Astrocyte of the spinal cord (primary cell): ENCODE measurements at regions not wholly inside any gene's neighbourhood (a gene's known extent, or its start where the extent isn't known, plus 50 kb on each side); places are given as distances from the start of the nearest gene placed in this dataset.

Experiments
- DNase-seq: peaks from one replicate; pipeline ENCODE4 v3.0.0; 2011; ENCODE audit warnings: low read depth, low spot score
- H3K4me3 ChIP-seq: 2 replicates; pipeline ENCODE4 v1.5.1; 2011; ENCODE audit warnings: low read depth, mild to moderate bottlenecking, low read length, moderate library complexity
- in situ Hi-C: cut with HindIII; loops from 2 replicates; pipeline ENCODE4 v1.10.0; 2017; ENCODE audit warnings: low sequenced_read_pairs
- TF ChIP-seq, protein P1 (sequence below): IDR thresholded peaks from 2 replicates; pipeline ENCODE4 v1.5.1; 2012; ENCODE audit warnings: low read depth, mild to moderate bottlenecking, low read length, inconsistent platforms

DNA sequence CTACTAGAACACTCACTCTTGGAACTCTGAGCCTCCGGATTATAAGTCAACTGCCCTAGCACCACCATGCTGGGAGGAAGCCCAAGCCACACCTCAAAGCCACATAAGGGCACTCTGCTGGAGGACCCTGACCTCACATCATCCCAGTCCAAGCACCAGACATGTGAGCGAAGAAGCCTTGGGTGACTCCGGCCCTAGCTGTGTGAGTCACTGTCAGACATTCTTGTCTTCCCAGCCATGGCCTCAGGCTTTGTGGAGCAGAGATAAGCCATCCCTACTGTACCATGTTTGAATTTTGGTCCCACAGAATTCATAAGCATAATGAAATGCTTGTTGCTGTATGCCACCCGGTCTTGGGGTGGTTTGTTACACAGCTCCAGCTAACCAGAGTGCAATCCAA is 247.7 kb downstream of the SOD2 start:
- in situ Hi-C loops = no loop called here
- TF ChIP-seq, protein P1, sequence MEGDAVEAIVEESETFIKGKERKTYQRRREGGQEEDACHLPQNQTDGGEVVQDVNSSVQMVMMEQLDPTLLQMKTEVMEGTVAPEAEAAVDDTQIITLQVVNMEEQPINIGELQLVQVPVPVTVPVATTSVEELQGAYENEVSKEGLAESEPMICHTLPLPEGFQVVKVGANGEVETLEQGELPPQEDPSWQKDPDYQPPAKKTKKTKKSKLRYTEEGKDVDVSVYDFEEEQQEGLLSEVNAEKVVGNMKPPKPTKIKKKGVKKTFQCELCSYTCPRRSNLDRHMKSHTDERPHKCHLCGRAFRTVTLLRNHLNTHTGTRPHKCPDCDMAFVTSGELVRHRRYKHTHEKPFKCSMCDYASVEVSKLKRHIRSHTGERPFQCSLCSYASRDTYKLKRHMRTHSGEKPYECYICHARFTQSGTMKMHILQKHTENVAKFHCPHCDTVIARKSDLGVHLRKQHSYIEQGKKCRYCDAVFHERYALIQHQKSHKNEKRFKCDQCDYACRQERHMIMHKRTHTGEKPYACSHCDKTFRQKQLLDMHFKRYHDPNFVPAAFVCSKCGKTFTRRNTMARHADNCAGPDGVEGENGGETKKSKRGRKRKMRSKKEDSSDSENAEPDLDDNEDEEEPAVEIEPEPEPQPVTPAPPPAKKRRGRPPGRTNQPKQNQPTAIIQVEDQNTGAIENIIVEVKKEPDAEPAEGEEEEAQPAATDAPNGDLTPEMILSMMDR = no peak
- DNase-seq = no peak
- H3K4me3 ChIP-seq = no peak overlapping the region

DNA sequence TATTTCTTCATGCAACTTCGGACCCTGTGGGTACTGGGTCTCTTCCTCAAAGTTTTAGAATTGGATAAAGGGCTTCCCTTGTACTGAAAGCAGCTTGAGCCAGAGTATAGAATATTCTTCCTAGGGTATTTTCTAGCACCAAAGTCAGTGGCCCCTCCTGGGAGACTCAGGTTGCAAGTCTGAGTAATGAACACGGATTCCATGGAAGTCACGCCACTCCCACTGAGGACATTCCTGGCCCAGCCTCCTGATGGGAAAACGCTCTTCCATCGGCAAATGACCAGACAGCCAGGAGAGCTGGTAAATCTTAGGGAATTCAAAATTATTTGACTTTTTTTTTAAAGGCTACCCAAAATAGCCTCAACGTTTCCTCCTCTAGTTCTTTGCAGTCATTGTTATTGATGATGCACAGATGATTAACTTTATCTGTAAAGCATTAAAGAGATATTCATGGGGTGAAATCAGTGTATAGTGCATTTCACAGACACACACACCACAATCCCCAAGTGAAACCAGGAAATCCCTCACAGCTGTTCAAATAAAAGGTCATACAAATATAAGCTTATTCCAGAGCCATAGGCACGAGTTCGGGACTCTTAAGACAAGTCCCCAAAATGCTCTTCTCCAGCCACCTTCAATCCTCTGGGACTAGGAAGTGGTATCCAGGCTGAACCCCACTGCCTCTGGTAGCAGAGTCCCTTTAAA is 248.8 kb downstream of the SOD2 start:
- DNase-seq = no peak
- TF ChIP-seq, protein P1 = no peak
- in situ Hi-C loops = no loop called here
- no peak overlapping the region for H3K4me3 ChIP-seq

DNA sequence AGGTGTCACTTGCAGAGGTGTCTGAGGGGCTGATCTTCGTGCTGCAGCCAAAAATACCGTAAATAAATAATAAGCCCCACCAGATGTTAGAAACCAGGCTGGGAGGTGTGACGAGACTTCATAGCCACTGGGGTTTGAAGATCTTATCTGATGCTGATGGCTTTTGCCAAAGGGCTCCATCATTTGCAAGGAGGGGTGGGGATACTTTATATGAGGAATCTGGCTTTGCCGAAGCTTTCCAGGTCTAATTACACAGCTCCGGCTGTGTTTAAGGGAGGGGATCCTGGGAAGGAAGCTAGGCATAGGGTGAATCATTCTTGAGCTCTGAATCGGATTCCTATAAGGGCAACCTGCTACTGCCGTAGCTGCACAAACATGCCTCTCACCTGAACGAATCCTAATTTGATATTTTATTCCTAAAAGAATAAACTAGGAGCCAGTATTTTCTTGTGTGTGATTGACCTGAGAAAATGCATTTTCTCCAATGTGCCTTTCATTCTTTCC is 249.6 kb downstream of the SOD2 start:
- in situ Hi-C loops = no loop called here
- no peak overlapping the region for H3K4me3 ChIP-seq
- TF ChIP-seq, protein P1 = no peak
- no peak for DNase-seq

DNA sequence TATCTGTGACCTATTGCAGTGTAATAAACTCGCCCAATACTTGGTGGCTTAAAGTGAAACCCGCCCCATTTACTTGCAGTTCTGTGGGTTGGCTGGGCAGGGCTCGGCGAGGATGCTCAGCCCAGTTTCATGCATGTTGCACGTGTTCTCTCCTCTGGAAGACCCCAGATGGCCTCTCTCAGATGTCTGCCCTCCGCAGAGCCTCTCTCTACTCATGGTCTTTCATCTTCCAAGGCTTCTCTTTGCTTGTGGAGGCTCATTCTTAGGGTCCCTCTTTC is 251.4 kb downstream of the SOD2 start:
- TF ChIP-seq, protein P1 = no peak
- DNase-seq = no peak
- in situ Hi-C loops = no loop called here
- H3K4me3 ChIP-seq = no peak overlapping the region

DNA sequence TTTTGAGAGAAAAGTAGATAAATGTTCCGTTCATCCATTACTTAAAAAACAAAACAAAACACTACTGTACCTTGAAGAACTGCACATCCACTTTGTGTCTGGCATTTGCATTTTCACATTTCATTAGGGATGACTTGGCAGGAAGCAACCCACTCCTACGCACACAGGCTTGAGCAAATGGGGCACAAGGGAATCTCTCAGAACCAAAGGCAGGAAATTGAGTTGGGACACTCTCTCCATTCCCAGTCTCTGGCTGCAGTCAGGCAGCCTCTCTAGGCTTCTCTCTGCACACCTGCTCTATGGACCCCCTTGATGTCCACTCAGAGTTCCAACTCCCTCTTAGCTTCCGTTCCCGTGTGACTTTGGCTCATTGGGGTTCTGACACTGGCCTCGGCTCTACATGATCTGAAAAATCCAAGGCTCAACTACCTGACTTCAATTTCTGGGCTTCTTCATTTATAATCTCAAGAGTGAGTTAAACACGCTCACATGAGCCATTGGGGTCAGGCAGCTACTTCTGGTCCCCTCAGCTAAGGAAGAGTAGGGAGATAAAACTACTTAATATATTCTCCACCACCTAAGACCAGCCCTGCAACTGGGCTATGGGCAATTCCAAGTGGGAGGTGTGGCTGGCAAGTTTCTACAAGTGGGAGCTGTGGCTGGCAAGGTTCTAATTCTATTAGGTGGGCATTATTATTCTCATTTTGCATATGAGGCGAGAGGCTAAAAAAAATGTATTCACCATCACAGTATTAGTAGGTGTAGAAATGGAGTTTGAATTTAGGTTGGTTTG is 251.9 kb downstream of the SOD2 start:
- TF ChIP-seq, protein P1 = no peak
- H3K4me3 ChIP-seq = no peak overlapping the region
- no peak for DNase-seq
- in situ Hi-C loops = no loop called here

DNA sequence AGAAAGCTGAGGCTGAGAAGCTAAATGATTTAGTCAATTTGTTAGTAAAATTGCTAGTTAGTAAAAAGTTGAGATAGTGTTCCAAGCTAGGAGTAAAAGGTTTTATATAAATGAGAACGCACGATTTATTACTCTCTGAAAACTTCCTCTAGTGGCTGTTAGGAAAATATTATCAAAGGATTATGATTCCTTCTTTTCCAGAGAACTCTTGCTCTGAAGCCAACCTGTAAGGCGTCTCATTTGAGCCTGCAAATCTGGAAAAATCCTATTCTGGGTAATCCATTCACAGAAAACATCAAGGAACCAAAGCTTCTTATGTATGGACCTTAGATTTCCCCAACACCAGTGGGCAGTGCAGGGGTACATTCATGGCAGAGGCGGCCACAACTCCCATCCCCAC is 252.7 kb downstream of the SOD2 start:
- DNase-seq = no peak
- H3K4me3 ChIP-seq = no peak overlapping the region
- TF ChIP-seq, protein P1 = no peak
- in situ Hi-C loops = no loop called here
